Body of pancreas (tissue), 4 donors: ENCODE measurements at regions not wholly inside any gene's neighbourhood (a gene's known extent, or its start where the extent isn't known, plus 50 kb on each side); places are given as distances from the start of the nearest gene placed in this dataset.

Experiments
- CTCF ChIP-seq, 7 experiments: fragments of 450-650 bp in 4 of 7; fragments of 200-600 bp in 3 of 7; sonication (generic) in 3 of 7; IDR thresholded peaks; one replicate each; pipeline ENCODE4 v1.5.1; 2016 to 2019; ENCODE audit warnings: antibody characterized with exemption in 7 of 7
- POLR2A ChIP-seq, 3 donors: fragments of 450-650 bp; IDR thresholded peaks; one replicate each; pipeline ENCODE4 v1.6.1; 2016; ENCODE audit warnings: antibody characterized with exemption in 3 of 3, mild to moderate bottlenecking in 2 of 3

GRCh38 chr9:31255211-31255610, 1129.2 kb upstream of the ACO1 start:
- TF ChIP-seq CTCF (IDR thresholded peaks at IDR 0.05) (no peak), POLR2A (IDR thresholded peaks at IDR 0.05) (no peak)
